IPS-18c (cell line): ENCODE measurements at regions not wholly inside any gene's neighbourhood (a gene's known extent, or its start where the extent isn't known, plus 50 kb on each side); places are given as distances from the start of the nearest gene placed in this dataset.
"Not testable (repeated sequence)": the region's sequence is repeated elsewhere in the genome, so short reads cannot be mapped to it uniquely, and the experiment has no call there.

Experiments used
- H3K4me3 ChIP-seq: 2 replicates; pipeline ENCODE4 v1.7.0; 2013; ENCODE audit warnings: low read depth, mild to moderate bottlenecking, low read length, moderate library complexity; ENCODE audit not compliant: insufficient read depth
- H3K9me3 ChIP-seq: one replicate; pipeline ENCODE4 v1.6.1; 2013; ENCODE audit warnings: mild to moderate bottlenecking, low read length, moderate library complexity; ENCODE audit not compliant: control insufficient read depth, insufficient read depth

DNA sequence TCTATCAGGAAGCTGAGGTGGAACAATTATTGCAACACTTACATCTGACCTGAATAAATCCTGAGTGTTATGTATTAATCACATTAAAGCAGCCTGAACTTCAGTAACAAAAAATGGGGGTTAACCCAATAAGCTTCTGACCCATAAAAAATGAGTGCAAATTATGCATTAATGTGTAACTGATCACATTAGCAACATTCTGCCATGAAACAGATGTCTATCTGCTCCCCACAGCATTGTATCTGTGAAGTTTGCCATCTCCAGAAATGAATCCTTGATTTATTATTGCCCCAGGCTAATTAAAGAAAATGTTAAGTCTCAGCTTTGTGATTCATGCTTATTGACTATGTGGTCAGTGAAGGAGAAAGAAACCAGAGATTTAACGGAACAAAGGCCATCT lies 304.9 kb downstream of the PCDH20 start:
- Histone ChIP-seq H3K9me3 (no peaks in the 10 kb centered on the region), H3K4me3 (no peak overlapping the region)

- H3K9me3 ChIP-seq: no peaks in the 10 kb centered on the region
- no peak overlapping the region for H3K4me3 ChIP-seq
Measured at GRCh38 chr13:61109741-61110140, 305.9 kb downstream of the PCDH20 start.

- no peak overlapping the region for H3K4me3 ChIP-seq
- H3K9me3 ChIP-seq: no peaks in the 10 kb centered on the region
Measured at GRCh38 chr13:61107989-61108388, 307.7 kb downstream of the PCDH20 start.

- H3K4me3 ChIP-seq: no peak overlapping the region
- no peaks in the 10 kb centered on the region for H3K9me3 ChIP-seq
Measured at GRCh38 chr13:61095885-61096284, 319.8 kb downstream of the PCDH20 start.

GRCh38 chr13:61094865-61095264 lies 320.8 kb downstream of the PCDH20 start:
- no peaks in the 10 kb centered on the region for H3K9me3 ChIP-seq

GRCh38 chr13:61089894-61090293 lies 325.8 kb downstream of the PCDH20 start:
- not testable (repeated sequence) for H3K4me3 ChIP-seq, H3K9me3 ChIP-seq

More at GRCh38 chr13:61094865-61095264, 320.8 kb downstream of the PCDH20 start:
- H3K4me3 ChIP-seq: no peak overlapping the region; the same call in 1 of the 2 replicates

DNA sequence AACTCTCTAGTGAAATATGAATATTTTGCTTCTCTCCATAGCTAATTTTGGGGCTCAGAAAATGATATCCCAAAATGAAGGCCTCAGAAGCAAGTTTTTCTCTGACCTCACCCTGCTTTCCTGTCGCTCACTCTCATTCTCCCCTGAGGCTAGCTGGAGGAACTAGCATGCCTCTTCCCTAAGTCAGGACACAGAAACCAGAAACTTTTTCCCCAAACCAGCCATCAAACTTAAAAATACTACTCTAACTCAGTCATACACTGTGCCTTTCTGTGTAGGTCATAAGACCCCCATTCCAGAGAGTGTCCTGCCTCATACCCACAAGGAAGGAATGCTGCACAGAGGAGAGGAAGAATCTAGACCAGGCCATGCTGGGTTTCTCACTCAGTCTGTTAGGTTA lies 329.6 kb downstream of the PCDH20 start:
- H3K9me3 ChIP-seq: no peaks in the 10 kb centered on the region
- H3K4me3 ChIP-seq: no peak overlapping the region

DNA sequence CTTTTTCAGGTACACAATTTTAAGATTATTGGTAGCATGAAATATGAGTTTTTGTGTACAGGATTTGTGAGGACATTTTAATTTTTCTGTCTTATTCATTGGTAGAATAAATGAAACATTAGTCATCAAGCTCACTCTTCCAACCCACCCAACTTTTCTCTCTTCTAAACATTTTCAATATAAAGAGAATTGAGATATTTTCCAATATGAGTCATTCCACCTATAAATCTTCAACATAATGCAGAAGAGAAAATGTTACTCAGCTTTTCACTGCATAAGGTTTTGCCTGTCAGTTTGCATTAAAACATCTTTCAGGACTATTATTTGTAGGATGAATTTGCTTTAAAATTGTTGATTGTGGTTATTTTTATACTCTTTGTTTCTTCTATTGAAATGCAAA lies 330.7 kb downstream of the PCDH20 start:
- Histone ChIP-seq H3K4me3 (no peak overlapping the region), H3K9me3 (no peaks in the 10 kb centered on the region)

- Histone ChIP-seq H3K4me3 (no peak overlapping the region), H3K9me3 (no peaks in the 10 kb centered on the region)
Measured at GRCh38 chr13:61078976-61079770, 336.5 kb downstream of the PCDH20 start.

- Histone ChIP-seq H3K9me3 (no peaks in the 10 kb centered on the region), H3K4me3 (no peak overlapping the region)
Measured at GRCh38 chr13:61052175-61052574, 363.5 kb downstream of the PCDH20 start.

DNA sequence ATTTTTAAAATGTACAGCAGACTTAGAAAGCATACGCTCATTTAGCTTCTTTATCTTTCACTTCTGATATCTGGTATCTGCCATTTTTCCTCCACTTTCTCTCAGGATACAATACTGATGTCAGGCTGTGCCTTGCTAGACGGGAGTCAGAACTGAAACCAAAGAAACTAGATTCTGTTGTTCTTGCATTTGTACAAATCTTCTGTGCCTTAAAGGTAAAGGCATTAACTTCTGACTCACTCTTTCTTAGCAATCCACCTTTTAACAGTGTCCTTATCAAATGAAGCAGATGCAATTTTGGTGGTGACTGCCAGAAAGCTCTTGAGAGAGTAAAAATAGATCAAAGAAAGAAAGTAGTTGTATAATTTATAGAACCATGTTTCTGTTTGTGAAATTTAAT lies 370.4 kb downstream of the PCDH20 start:
- no peak overlapping the region for H3K4me3 ChIP-seq
- no peaks in the 10 kb centered on the region for H3K9me3 ChIP-seq

- H3K9me3 ChIP-seq: no peaks in the 10 kb centered on the region
- H3K4me3 ChIP-seq: no peak overlapping the region
Measured at GRCh38 chr13:61040181-61040580, 375.5 kb downstream of the PCDH20 start.

- Histone ChIP-seq H3K4me3 (no peak overlapping the region), H3K9me3 (no peaks in the 10 kb centered on the region)
Measured at GRCh38 chr13:61039302-61039701, 376.3 kb downstream of the PCDH20 start.

- Histone ChIP-seq H3K9me3 (no peaks in the 10 kb centered on the region), H3K4me3 (no peak overlapping the region)
Measured at GRCh38 chr13:61036715-61037114, 378.9 kb downstream of the PCDH20 start.

GRCh38 chr13:61030445-61030844 lies 385.2 kb downstream of the PCDH20 start:
- Histone ChIP-seq H3K4me3 (no peak overlapping the region), H3K9me3 (no peaks in the 10 kb centered on the region)

GRCh38 chr13:61029064-61029463 lies 386.6 kb downstream of the PCDH20 start:
- Histone ChIP-seq H3K4me3 (no peak overlapping the region), H3K9me3 (no peaks in the 10 kb centered on the region)

- Histone ChIP-seq H3K4me3 (no peak overlapping the region), H3K9me3 (no peaks in the 10 kb centered on the region)
Measured at GRCh38 chr13:61024046-61024445, 391.6 kb downstream of the PCDH20 start.

GRCh38 chr13:61021838-61022237 lies 393.8 kb downstream of the PCDH20 start:
- no peak overlapping the region for H3K4me3 ChIP-seq

GRCh38 chr13:61013796-61014195 lies 401.9 kb downstream of the PCDH20 start:
- H3K9me3 ChIP-seq: no peaks in the 10 kb centered on the region
- no peak overlapping the region for H3K4me3 ChIP-seq

More at GRCh38 chr13:61021838-61022237, 393.8 kb downstream of the PCDH20 start:
- no peaks in the 10 kb centered on the region for H3K9me3 ChIP-seq
